NCI-H748 (cell line): ENCODE measurements at regions not wholly inside any gene's neighbourhood (a gene's known extent, or its start where the extent isn't known, plus 50 kb on each side); places are given as distances from the start of the nearest gene placed in this dataset.

Experiments used
- DNase-seq: peaks from one replicate; lab custom pipeline; 2025; ENCODE audit not compliant: unreplicated experiment; lab: John Stamatoyannopoulos, UW

DNA sequence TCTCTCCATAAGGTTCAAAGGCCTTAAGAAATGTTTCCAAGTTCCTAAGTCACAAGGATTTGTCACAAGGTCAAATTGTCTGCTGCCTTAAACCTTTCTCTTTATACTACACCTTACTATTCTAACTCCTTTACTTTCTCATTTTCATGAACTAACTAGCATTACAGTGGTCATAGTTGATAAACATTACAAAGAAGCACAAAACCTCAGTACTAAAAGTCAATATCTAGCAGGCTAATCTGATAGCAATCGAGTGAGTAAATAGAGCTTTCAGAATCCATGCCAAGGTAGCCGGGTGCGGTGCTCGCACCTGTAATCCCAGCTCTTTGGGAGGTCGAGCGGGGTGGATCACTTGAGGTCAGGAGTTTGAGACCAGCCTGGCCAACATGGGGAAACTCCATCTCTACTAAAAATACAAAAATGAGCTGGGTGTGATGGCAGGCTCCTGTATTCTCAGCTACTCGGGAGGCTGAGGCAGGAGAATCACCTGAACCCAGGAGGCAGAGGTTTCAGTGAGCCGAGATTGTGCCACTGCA is 510.0 kb downstream of the GBA3 start:
- no peak for DNase-seq

DNA sequence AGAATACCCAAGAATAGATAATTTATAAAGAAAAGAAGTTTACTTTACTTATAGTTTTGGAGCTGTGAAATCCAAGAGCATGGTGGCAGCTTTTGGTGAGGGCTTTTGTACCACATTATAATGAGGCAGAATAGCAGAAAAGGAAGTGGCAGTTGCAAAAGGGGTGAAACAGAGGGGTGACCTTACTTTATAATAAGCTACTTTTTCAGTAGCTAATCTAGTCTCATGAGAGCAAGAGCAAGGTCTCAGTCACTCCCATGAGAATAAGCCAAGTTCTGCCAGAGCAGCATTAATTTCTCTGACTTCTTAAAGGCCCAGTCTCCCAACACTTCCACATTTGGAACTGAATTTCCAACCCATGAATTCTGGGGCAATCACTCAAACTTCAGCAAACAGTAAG is 502.0 kb downstream of the GBA3 start:
- no peak for DNase-seq

DNA sequence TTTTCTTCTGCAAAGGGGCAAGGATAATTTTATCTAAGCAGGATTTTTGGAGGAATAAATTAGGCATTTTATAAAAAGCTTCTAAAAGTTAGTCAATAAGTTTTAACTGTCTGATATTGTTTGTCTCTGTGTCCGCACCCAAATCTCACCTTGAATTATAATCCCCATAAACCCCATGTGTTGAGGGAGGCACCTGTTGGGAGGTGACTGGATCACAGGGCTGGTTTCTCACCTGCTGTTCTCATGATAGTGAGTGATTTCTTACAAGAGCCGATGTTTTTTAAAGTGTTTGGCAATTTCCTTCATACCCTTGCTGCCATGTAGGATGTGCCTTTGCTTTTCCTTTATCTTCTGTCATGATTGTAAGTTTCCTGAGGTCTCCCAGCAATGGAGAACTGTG is 481.4 kb downstream of the GBA3 start:
- DNase-seq, result no peak

DNA sequence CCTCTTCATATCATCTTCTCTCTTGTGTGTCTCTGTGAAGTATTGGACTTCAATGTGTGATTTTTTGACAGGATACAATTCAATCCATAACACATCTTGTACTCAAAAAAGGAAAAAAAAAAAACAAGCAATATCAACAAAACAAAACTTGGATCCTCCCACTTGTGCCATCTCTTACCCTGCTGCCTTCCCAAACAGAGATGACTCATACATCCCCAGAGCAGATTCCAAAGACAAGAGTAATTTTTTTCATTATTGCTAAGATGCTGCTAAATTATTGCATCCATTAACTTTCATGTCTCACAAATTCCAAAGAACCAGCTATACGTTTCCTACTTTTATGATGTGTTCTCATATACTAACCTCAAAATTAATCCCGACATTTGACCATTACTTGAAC is 479.2 kb downstream of the GBA3 start:
- DNase-seq, result no peak

DNA sequence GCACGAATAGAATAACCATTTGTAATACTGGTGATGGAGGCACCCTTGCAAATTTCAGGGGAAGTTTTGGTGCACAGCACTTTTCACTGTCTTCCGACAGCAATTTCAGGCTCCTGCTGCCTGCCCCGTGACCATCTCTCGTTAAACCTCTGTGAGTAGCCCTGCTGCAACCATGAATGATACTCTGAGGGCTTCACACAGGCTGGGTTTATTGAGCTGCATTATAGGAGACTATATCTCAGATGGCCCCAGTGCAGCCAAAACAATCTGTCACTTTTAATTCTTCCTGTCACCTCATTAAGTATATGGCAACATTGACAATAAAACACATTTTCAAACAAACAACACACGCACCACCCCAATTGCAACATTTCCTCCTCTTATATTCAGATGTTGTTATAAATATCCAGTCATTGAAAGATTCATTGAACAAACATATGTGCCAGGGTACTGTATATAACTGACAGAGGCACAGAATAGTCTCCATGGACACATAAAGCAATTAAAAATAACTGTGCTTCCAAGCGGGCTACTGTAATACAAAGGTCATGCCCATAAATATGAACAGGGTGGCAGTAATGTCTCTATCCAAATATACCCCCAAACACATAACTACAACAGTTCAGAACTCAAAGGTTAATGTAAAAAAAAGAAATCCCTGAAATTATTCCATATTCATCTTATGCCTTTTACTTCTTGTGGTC is 477.0 kb downstream of the GBA3 start:
- DNase-seq, result peak; percentile 41

DNA sequence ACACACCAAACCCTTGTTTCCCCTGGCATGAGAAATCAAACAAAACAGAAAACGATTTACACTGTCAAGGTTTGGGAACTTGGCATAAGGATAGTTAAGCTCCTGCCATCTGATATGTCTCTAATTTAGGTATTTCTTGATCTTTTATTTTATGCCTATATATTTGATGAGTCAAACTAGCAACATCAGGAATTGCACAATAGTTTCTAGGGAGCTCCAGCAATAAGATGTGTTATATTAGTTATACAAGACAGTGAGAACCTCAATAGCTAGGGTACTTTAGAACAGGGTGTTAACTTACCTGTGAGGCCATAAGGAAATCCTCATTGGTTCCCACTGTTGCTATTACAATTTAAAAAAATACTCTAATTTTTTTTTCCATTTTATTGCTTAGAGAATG is 474.2 kb downstream of the GBA3 start:
- no peak for DNase-seq

DNA sequence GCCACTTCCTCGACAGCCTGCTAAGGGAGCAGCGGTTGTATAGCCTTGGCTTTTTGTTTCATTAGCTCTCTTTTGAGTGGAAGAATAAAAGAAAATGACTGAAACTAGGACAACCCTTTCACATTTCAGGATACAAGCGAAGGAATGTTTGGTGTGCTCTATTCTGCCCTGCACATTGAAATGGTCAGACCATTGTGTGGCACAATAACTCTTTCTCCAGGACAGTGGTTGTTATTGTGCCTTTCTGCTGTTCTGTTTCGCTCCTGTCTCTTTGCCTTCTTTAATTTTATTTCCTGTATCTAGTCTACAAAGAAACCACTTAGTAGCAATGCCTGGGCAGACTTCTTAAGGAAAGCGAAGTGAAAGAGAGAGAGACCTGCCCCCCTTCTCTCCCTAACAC is 473.7 kb downstream of the GBA3 start:
- DNase-seq, result no peak

DNA sequence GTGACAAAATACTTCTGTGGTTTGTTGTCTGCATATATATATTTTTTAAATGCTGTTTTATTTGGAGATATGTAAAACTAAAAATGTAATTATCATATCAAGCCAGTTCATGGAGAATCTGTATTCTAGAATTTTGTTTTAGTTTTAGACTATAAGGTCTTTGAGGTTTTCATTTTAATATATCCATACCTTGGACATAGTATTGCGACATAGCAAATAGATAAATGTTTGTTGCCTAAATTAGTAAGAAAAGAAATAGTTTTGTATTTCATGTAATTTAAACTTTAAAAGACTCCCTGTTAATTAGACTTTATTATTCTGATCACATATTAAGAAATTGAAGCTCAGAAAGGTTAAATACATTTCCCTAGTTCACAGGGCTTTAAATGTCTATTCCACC is 472.9 kb downstream of the GBA3 start:
- DNase-seq, result no peak

DNA sequence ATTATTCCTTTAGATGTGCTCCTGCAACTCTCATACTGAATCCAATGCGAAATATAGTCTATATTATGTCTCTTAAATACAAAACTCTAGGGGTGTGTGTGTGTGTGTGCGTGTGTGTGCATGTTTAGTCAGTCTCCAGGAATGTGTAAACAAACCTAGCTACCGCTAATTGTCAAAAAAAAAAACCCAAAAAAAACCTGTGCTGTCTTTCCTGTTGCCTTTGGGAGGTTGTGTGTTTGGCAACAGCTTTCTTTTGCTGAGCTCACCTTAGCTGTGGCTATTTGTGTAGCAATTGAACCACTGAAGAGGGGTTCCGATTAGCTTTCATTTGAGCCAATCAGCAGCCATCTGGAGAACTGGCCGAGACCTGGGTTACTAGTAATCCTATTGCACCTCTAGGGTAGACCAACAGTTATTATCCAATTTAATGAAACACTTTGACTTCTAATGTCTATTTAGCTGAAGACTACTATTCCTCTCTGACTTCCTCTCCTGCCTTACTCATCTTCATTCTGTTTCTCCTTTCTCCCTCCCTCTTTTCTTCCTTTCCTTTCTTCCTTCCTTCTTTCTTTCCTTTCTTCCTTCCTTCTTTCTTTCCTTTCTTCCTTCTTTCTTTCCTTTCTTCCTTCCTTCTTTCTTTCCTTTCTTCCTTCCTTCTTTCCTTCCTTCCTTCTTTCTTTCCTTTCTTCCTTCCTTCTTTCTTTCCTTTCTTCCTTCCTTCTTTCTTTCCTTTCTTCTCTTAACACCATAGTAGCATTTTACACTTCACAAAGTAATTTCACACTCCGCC is 471.1 kb downstream of the GBA3 start:
- peak; percentile 15 for DNase-seq

DNA sequence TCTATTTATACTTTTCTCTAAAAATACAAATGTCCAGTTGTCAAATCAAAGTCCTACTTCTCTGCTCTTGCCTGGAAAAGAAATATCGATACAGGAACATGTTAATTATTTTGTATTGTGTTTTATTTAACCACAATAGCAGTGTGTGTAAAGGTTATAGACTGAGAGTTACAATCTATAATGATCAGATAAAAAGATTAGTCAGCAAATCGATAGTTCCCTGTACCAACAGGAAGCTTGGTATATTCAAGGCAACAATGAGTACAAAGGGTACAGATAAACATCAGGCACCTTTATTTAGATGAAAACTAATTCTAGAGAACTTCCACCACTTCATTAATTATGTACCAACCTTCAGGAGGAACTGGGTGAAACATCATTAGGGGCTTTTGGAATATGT is 469.5 kb downstream of the GBA3 start:
- no peak for DNase-seq

DNA sequence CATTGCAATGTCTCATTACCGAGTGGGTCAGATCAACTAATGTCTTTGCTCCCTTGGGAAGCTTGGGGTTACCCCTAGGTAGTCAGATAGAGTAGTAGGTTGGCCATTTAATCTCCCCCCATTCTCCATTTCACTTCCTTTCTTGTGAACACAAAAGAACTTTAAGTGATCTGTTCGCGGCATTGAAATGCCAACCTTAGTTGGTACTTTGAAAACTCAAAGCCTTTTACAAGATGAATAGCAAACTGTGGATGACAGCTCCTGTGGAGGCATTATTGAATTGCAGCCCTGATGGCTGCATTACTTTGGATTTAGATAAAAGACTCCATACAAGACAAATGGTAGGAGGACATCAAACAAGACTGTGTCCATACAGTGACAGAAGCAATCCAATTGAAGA is 469.1 kb downstream of the GBA3 start:
- DNase-seq, result no peak

DNA sequence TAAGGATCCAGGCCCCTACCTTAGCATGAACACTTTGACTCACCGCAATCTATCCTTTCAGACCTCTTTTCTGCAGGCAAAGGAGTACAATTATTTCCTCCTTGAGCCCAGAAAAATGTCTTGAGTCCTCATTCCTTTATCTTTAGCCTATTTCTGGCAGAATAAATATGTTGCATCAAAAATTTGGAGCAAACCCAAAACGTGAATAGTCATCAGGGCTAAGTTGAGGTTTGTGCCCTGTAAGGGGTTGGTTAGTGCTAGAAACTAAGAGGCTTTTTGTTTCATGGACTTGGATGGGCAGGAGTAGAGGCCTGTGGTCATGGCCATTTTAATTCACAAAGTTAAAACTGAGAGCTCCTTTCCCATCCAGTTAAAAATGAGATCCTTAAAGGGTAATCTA is 460.3 kb downstream of the GBA3 start:
- no peak for DNase-seq

DNA sequence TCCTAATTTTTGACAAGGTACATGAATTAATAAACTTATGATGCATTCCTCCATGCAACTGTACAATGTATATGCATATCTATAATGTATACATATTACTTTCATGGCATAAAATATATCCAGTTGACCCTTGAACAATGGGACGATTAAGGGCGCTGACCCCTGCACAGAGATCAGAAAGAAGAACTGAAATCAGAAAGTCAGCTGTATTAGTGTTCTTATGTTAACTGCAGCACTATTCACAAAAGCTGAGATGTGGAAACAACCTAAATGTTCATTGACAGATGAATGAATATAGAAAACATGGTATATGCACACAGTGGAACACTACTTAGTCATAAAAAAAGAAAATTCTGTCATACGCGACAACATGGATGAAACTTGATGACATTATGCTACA is 457.1 kb downstream of the GBA3 start:
- DNase-seq, result no peak

DNA sequence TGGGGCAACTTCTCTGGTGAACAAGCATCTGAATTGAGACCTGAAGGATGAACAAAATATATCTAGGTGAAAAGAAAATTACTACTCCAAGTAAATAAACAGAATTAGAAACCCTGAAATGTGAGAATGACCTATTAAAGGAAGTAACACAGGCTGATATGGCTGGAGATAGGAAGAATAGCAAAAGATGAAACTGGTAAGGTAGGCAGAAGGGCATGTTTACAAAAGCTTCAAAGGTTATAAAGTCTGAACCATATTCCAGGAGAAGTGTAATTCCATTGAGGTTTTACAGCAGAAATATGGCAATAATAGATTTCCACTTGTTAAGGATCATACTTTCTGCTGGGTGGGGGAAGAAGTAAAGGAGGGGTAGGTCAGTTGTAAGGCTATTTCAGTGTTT is 452.0 kb downstream of the GBA3 start:
- DNase-seq, result no peak

DNA sequence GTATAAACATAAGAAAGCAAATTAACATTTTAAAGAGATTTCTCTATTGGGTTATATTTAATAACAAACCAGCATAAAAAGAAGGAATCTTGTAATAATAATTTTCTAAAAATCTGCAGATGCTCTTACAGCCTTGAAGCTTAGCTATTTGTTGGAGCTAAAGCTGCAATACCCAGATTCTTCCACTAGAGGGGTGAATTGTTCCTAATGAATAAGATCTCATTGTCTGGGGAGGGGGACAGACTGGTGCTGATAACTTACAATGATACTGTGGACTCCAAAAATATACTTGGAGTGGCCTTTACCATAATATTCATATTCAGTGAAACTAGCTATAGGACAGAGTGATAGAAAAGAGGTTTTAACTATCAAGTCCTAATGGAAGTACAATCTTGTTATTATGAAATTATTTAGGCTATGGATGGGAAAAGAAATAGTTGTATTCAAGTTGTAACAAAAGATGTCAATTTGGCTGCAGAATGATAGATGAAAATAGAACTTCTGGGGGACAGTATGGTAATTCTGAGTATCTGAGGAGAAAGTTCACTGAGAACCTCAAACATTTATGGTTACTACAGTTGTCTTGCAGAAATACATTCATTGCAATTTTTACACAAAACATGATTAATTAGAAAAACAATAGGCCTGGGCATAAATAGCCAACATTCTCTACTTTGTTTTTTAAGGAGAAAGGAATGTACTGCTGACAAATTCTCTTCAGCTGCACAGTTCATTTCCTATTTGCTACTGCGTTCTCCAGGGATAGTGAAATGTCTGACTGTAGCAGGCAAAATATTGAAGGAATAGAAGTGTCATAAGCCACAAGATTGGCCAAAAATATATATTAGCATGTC is 443.3 kb downstream of the GBA3 start:
- peak; percentile 59 for DNase-seq

DNA sequence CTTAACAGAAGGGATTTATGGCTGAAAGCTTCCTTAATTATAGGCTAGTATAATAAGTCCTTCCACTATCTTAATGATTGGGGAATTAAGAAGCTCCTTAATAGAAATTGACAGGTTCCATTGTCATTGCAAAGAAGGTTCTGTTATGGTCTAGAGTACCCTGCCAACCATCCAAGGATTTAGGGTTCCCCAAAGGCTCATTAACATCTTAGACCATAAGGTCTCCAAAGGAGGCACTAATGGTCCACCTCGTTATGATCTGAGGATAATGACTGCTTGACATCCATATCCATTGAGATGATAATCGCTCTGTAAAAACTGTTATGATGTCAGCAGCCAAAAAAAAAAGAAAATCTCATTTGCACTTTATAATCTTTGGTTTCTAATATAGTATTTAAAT is 441.6 kb downstream of the GBA3 start:
- no peak for DNase-seq

DNA sequence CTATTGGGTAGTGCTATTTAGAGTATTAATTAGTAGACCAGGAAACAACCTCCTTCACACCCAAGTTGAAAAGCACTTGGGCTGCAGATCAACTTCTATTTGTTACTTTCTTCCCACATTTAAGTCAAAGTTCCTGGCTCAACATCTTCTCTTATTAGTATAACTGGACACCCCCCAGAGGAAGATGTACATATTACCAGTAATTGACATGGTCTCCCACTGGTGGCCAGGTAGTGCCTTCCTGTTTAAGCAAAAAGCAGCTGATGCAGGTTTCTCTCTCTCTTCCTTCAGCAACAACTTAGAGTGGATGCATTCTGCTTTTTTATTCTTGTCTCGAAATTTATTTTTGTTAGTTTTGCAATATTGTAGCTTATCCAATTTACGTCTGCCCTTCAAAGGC is 438.1 kb downstream of the GBA3 start:
- peak; percentile 1 for DNase-seq

DNA sequence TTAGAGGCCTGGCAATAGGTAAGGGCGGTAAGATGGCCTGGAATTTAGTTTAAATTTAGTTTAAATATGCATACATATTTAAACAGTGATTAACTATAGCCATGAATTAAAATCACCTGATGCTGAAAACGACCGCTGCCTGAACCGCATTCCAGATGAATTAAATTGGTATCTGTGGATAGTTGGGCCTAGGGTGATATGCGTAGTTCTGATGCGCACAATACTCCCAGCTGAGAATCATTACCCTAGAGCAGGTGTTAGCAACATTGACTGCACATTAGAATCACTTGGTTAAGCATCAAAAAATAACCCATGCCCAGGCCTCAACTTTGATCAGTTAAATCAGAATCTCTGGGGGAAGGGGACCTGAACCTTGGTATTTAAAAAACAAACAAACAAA is 432.4 kb downstream of the GBA3 start:
- DNase-seq, result no peak

DNA sequence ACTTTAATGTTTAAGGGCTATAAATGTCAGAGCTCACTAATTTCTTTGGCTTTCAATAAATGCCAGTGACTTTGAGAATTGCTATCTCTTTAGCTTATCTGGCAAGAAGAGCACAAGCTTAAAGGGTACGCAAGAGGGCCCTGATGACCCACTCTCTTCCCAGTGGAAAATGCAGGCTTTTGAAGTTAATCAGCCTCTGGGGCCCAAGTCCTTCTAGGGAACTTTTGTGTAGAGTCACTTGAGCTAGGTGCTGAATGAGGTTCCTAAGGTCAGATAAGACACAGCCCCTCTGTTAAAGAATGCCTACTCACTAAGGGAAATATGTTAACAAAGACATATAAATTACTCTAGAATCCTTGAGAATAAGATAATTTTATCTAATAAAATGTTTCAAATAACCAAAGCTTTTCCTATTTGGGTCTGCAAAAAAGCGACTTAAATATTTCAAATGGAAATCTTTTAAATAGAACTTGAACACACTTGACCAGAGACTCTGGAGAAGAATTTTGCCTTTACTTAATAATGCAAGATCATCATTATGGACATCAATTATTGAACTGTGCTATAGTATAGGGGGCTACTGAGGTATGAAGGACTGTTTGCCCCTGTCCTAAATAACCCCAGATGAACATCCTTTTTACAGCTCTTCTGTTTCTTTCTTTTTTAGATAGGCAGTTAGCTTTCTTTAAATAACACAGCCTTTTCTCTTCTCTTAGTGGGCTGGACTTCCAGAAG is 430.1 kb downstream of the GBA3 start:
- DNase-seq, result no peak

DNA sequence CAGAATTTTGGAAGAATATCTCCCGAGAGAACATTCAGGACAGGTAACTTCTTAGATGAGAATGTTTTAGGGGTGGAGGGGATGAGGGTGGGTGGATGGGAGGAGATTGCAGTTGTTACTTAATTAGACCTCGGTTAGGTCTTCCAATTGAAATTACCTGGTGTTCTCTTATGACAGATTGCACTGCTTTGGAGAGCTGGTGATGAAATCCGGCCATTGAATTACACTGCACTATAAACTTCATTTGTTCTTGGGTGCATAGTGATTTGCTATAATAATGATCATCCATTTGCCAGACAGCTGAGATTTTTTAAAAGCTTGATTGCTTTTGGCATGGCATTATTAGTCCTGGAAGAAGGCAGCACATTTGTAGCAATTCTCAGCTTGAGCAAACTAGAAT is 427.6 kb downstream of the GBA3 start:
- DNase-seq, result no peak

DNA sequence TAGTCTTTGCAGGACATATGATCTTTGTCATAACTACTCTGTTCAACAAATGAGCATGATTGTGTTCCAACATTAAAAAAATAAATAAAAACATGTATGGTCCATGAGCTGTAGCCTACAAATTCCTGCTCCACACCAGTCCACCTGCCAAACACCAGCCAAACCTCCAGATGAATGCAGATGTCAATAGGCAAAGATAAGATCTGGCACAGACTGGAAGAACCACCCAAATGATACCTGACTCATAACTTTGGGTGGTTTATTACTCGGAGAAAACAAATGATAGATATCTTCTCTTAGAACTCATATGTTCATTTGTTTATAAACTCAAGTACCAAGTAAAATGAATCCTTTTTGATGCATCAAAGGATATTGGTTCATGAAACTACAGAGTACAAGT is 425.1 kb downstream of the GBA3 start:
- DNase-seq, result no peak
